HG02885 (cell line): ENCODE measurements at regions not wholly inside any gene's neighbourhood (a gene's known extent, or its start where the extent isn't known, plus 50 kb on each side); places are given as distances from the start of the nearest gene placed in this dataset.

Experiments used
- ATAC-seq: cut with Tn5 transposase; IDR thresholded peaks from one replicate; pipeline ENCODE4 v1.9.1; 2021; ENCODE audit warnings: mild to moderate bottlenecking; ENCODE audit not compliant: unreplicated experiment, poor library complexity

GRCh38 chr15:89400116-89400781, 65.6 kb upstream of the POLG start:
- ATAC-seq: peak; percentile 30

- peak; percentile 78 for ATAC-seq
These were observed 64.9 kb upstream of the POLG start for GRCh38 chr15:89399238-89400115.

- no peak for ATAC-seq
These were observed 64.2 kb upstream of the POLG start for GRCh38 chr15:89398896-89399237.

- no peak for ATAC-seq
These were observed 63.0 kb upstream of the POLG start for GRCh38 chr15:89397653-89398023.

GRCh38 chr15:89396723-89397652, 62.4 kb upstream of the POLG start:
- ATAC-seq: no peak

GRCh38 chr15:89395996-89396395, 61.4 kb upstream of the POLG start:
- no peak for ATAC-seq

- ATAC-seq: no peak
These were observed 60.8 kb upstream of the POLG start for GRCh38 chr15:89395461-89395871.

GRCh38 chr15:89395031-89395430, 60.4 kb upstream of the POLG start:
- ATAC-seq: no peak

GRCh38 chr15:89393056-89393455, 58.4 kb upstream of the POLG start:
- ATAC-seq: no peak

- no peak for ATAC-seq
These were observed 57.1 kb upstream of the POLG start for GRCh38 chr15:89391685-89392257.

- no peak for ATAC-seq
These were observed 55.4 kb upstream of the POLG start for GRCh38 chr15:89389841-89390603.

GRCh38 chr15:89387140-89387903, 52.7 kb upstream of the POLG start:
- ATAC-seq: no peak

GRCh38 chr15:89385596-89386331, 51.1 kb upstream of the POLG start:
- no peak for ATAC-seq
